CD4-positive, alpha-beta memory T cell (primary cell): ENCODE measurements at regions not wholly inside any gene's neighbourhood (a gene's known extent, or its start where the extent isn't known, plus 50 kb on each side); places are given as distances from the start of the nearest gene placed in this dataset.

Source experiments
- CTCF ChIA-PET: fragments of 350-600 bp; sonication (Branson Sonifier 250); formaldehyde crosslinking; loops from one replicate; lab custom pipeline; 2021; ENCODE audit warnings: inconsistent platforms; ENCODE audit not compliant: partially characterized antibody; lab: Charles Lee
- POLR2A ChIA-PET: fragments of 350-600 bp; sonication (Branson Sonifier 250); formaldehyde crosslinking; loops from one replicate; lab custom pipeline; 2021; ENCODE audit not compliant: partially characterized antibody; lab: Charles Lee
- DNase-seq, 5 donors: peaks; one replicate each; pipeline versions ENCODE4 v3.0.0 to v3.0.0-alpha.2; 2020 to 2022; ENCODE audit warnings: mixed read lengths in 1 of 5
- H3K27ac ChIP-seq: one replicate; pipeline ENCODE4 v1.7.0; 2013; ENCODE audit warnings: low read depth, low read length
- H3K27me3 ChIP-seq: 2 replicates; pipeline ENCODE4 v1.7.0; 2013; ENCODE audit warnings: mild to moderate bottlenecking, low read length, moderate library complexity; ENCODE audit not compliant: insufficient read depth
- H3K36me3 ChIP-seq: 2 replicates; pipeline ENCODE4 v1.7.0; 2013; ENCODE audit warnings: mild to moderate bottlenecking, low read length, moderate library complexity; ENCODE audit not compliant: insufficient read depth
- H3K4me1 ChIP-seq: 2 replicates; pipeline ENCODE4 v1.7.0; 2013; ENCODE audit warnings: mild to moderate bottlenecking, low read length, moderate library complexity; ENCODE audit not compliant: insufficient read depth
- H3K4me3 ChIP-seq, 2 donors: one replicate each; pipeline ENCODE4 v1.7.0; 2013; ENCODE audit warnings: low read length in 2 of 2, mild to moderate bottlenecking in 1 of 2
- H3K9me3 ChIP-seq, 2 donors: one replicate each; pipeline ENCODE4 v1.7.0; 2013; ENCODE audit warnings: low read length in 2 of 2, control low read depth in 1 of 2; ENCODE audit not compliant: control insufficient read depth in 1 of 2
- H3K27ac Mint-ChIP-seq, 7 donors: one replicate each; pipeline ENCODE4 v1.8.0; 2020 to 2021; ENCODE audit warnings: mixed read lengths in 7 of 7, mild to moderate bottlenecking in 6 of 7, inconsistent platforms in 3 of 7, moderate library complexity in 3 of 7
- H3K27me3 Mint-ChIP-seq, 2 donors: one replicate each; pipeline ENCODE4 v1.8.0; 2020 to 2021; ENCODE audit warnings: mixed read lengths in 2 of 2
- H3K36me3 Mint-ChIP-seq, 2 donors: one replicate each; pipeline ENCODE4 v1.8.0; 2020 to 2021; ENCODE audit warnings: mixed read lengths in 2 of 2, inconsistent platforms in 1 of 2, mild to moderate bottlenecking in 1 of 2
- H3K4me1 Mint-ChIP-seq, 4 donors: one replicate each; pipeline ENCODE4 v1.8.0; 2020 to 2021; ENCODE audit warnings: mixed read lengths in 4 of 4, mild to moderate bottlenecking in 1 of 4
- H3K4me3 Mint-ChIP-seq, 8 donors: one replicate each; pipeline ENCODE4 v1.8.0; 2020 to 2021; ENCODE audit warnings: mixed read lengths in 8 of 8, mild to moderate bottlenecking in 7 of 8, moderate library complexity in 6 of 8, inconsistent platforms in 3 of 8
- H3K9me3 Mint-ChIP-seq, 8 donors: one replicate each; pipeline ENCODE4 v1.8.0; 2020 to 2021; ENCODE audit warnings: mixed read lengths in 8 of 8, mild to moderate bottlenecking in 5 of 8, inconsistent platforms in 3 of 8, moderate library complexity in 1 of 8
- intact Hi-C: fragments of 100-400 bp; cut with micrococcal nuclease; formaldehyde crosslinking; loops from one replicate; pipeline ENCODE4 v1.15.1; 2023

DNA sequence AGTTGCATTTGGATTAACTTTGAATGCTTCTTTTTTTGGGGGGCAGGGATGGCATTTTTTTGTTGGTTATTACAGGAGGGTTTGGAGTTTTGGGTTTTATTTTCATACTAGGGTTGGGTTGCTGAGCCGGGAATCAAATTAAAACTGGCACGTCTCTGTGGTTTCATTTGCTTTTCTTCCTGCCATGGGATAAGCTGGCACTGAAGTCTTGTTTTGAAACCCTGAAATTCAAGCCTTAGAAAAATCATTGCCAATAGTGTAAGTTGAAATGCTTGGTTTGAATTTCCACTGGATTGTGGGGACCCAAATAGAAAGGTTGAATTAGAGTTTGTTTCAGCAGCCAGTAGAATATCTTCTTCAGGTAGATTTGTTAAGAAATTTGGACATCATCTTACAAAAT lies 193.1 kb upstream of the DCBLD2 start:
- intact Hi-C loops = no loop called here
- no peak overlapping the region for H3K4me3 ChIP-seq
- CTCF ChIA-PET = no interaction called here

DNA sequence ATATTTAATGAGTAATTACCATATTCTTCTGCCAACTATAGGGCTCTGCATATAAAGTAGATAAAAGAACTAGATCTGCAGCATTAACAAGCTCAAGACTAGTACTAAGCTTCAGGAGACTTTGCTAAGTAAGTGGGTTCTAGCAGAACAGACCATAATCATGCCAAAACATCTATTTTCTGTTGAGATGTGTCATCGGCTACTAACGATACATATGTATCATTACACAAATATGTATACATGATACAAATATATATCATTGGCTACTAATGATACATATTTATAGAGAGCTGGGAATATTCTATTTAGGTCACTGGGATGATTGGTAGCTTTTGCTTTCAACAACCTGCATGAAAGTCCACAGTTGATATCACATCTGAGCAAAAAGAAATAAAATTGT lies 185.8 kb upstream of the DCBLD2 start:
- CTCF ChIA-PET = no interaction called here
- peaks cover 0 to 3% (median 0%) of the 10 kb centered on the region in 8 donors for H3K9me3 Mint-ChIP-seq

More for the DNA sequence above, 193.1 kb upstream of the DCBLD2 start:
- POLR2A ChIA-PET = no interaction called here
- H3K9me3 ChIP-seq = no peaks in the 10 kb centered on the region
- Mint-ChIP-seq H3K27me3 (no peaks in the 10 kb centered on the region), H3K4me1 (no peaks in the 10 kb centered on the region), H3K36me3 (no peaks in the 10 kb centered on the region), H3K4me3 (no peak overlapping the region), H3K9me3 (peaks cover 0 to 4% (median 0%) of the 10 kb centered on the region in 8 donors), H3K27ac (no peak overlapping the region)
- H3K27me3 ChIP-seq = no peaks in the 10 kb centered on the region
- H3K4me1 ChIP-seq = no peaks in the 10 kb centered on the region
- H3K36me3 ChIP-seq = no peaks in the 10 kb centered on the region
- no peak for DNase-seq
- no peak overlapping the region for H3K27ac ChIP-seq

GRCh38 chr3:99084826-99085225 lies 183.3 kb upstream of the DCBLD2 start:
- Mint-ChIP-seq H3K27me3 (no peaks in the 10 kb centered on the region), H3K4me3 (no peak overlapping the region), H3K9me3 (peaks cover 0 to 3% (median 0%) of the 10 kb centered on the region in 8 donors), H3K36me3 (no peaks in the 10 kb centered on the region), H3K4me1 (no peaks in the 10 kb centered on the region), H3K27ac (no peak overlapping the region)
- Histone ChIP-seq H3K27me3 (no peaks in the 10 kb centered on the region), H3K4me3 (no peak overlapping the region), H3K27ac (no peak overlapping the region), H3K4me1 (no peaks in the 10 kb centered on the region), H3K36me3 (no peaks in the 10 kb centered on the region), H3K9me3 (no peaks in the 10 kb centered on the region)
- CTCF ChIA-PET = no interaction called here
- no peak for DNase-seq
- POLR2A ChIA-PET = no interaction called here
- intact Hi-C loops = no loop called here

More for the DNA sequence above, 185.8 kb upstream of the DCBLD2 start:
- no peak overlapping the region for H3K4me3 Mint-ChIP-seq
- H3K4me3 ChIP-seq = no peak overlapping the region
- H3K27ac ChIP-seq = no peak overlapping the region
- no peaks in the 10 kb centered on the region for H3K36me3 Mint-ChIP-seq
- no peaks in the 10 kb centered on the region for H3K4me1 Mint-ChIP-seq
- POLR2A ChIA-PET = no interaction called here
- H3K27ac Mint-ChIP-seq = no peak overlapping the region
- intact Hi-C loops = no loop called here
- no peaks in the 10 kb centered on the region for H3K9me3 ChIP-seq
- H3K27me3 Mint-ChIP-seq = no peaks in the 10 kb centered on the region
- no peaks in the 10 kb centered on the region for H3K4me1 ChIP-seq
- H3K27me3 ChIP-seq = no peaks in the 10 kb centered on the region
- DNase-seq = no peak
- no peaks in the 10 kb centered on the region for H3K36me3 ChIP-seq

DNA sequence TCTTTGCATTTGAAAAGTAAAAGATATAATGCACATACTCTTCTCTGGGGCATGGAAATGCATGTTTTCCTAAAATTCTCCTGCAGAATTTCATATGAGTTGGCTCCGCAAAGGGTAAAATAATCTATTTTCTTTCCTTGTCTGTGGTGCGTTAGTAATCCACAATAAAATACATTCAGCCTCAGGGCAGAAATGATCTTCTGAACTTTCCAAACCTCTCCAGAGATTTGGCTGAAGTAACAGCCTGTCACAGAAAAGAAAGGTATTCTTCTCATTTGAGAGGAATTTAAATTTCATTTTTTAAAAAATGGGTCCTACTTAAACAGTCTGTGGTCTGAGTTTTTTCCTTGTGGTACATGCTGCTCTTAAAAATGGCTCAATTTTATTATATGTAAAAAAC lies 182.7 kb upstream of the DCBLD2 start:
- H3K4me1 ChIP-seq = no peaks in the 10 kb centered on the region
- CTCF ChIA-PET = no interaction called here
- Mint-ChIP-seq H3K27ac (no peak overlapping the region), H3K9me3 (peaks cover 0 to 3% (median 0%) of the 10 kb centered on the region in 8 donors), H3K4me3 (no peak overlapping the region), H3K27me3 (no peaks in the 10 kb centered on the region), H3K36me3 (no peaks in the 10 kb centered on the region), H3K4me1 (no peaks in the 10 kb centered on the region)
- no peaks in the 10 kb centered on the region for H3K36me3 ChIP-seq
- DNase-seq = no peak
- H3K27ac ChIP-seq = no peak overlapping the region
- no peak overlapping the region for H3K4me3 ChIP-seq
- intact Hi-C loops = no loop called here
- POLR2A ChIA-PET = no interaction called here
- no peaks in the 10 kb centered on the region for H3K9me3 ChIP-seq
- H3K27me3 ChIP-seq = no peaks in the 10 kb centered on the region

- no peaks in the 10 kb centered on the region for H3K4me1 Mint-ChIP-seq
- Histone ChIP-seq H3K4me3 (no peak overlapping the region), H3K27me3 (no peaks in the 10 kb centered on the region), H3K27ac (no peak overlapping the region), H3K36me3 (no peaks in the 10 kb centered on the region), H3K4me1 (no peaks in the 10 kb centered on the region), H3K9me3 (no peaks in the 10 kb centered on the region)
- no peaks in the 10 kb centered on the region for H3K27me3 Mint-ChIP-seq
- intact Hi-C loops = no loop called here
- ChIA-PET CTCF (no interaction called here), POLR2A (no interaction called here)
- no peaks in the 10 kb centered on the region for H3K36me3 Mint-ChIP-seq
- no peak overlapping the region for H3K4me3 Mint-ChIP-seq
- peaks cover 0 to 4% (median 0%) of the 10 kb centered on the region in 8 donors for H3K9me3 Mint-ChIP-seq
- DNase-seq = no peak
- no peak overlapping the region for H3K27ac Mint-ChIP-seq
Observed at GRCh38 chr3:99071096-99071495, 169.6 kb upstream of the DCBLD2 start.

DNA sequence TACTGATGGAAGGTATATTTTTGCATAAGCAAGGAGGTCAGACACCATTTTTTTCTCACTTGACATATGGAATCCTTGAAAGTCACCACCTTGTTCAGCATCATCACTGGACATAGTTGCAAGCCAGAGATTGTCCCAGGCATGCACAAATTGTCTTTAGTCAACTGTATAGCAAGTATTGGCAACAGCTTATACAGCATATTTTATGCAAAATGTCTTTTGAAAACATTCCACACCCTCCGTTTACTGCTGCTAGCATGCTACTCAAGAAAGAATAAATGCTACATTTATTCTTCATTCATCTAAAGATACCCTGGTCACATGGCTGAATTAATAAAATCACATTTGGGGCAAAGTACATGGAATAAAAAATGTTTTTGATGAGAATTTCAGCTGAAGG lies 168.5 kb upstream of the DCBLD2 start:
- Mint-ChIP-seq H3K27ac (no peak overlapping the region), H3K27me3 (no peaks in the 10 kb centered on the region), H3K4me1 (no peaks in the 10 kb centered on the region), H3K9me3 (peaks cover 0 to 6% (median 3%) of the 10 kb centered on the region in 8 donors), H3K36me3 (no peaks in the 10 kb centered on the region), H3K4me3 (no peak overlapping the region)
- Histone ChIP-seq H3K4me3 (no peak overlapping the region), H3K36me3 (no peaks in the 10 kb centered on the region), H3K27ac (no peak overlapping the region), H3K9me3 (no peaks in the 10 kb centered on the region), H3K27me3 (no peaks in the 10 kb centered on the region), H3K4me1 (no peaks in the 10 kb centered on the region)
- ChIA-PET CTCF (no interaction called here), POLR2A (no interaction called here)
- intact Hi-C loops = no loop called here
- DNase-seq = no peak

DNA sequence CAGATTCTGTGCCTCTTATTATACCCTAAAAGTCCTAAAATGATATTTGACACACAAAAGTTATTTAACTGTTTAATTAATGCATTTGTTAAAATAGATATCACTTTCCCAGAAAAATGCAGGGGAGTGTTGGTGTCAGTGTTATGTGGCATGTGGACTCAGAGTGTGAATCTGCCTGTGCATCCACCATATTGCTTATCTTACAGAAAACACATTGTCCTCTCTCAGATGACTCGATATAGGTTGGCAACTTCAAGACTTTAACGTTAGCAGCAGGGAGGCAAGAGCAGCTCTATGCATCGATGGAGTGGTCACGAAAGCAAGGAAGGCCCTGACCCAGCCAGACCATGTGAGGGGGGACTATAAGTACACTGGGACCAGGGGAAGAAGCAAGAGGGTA lies 165.4 kb upstream of the DCBLD2 start:
- Mint-ChIP-seq H3K27ac (no peak overlapping the region), H3K4me1 (no peaks in the 10 kb centered on the region), H3K4me3 (no peak overlapping the region), H3K9me3 (peaks cover 0 to 6% (median 1%) of the 10 kb centered on the region in 8 donors), H3K27me3 (no peaks in the 10 kb centered on the region), H3K36me3 (no peaks in the 10 kb centered on the region)
- no peak for DNase-seq
- intact Hi-C loops = no loop called here
- Histone ChIP-seq H3K27me3 (no peaks in the 10 kb centered on the region), H3K4me3 (no peak overlapping the region), H3K36me3 (no peaks in the 10 kb centered on the region), H3K27ac (no peak overlapping the region), H3K4me1 (no peaks in the 10 kb centered on the region), H3K9me3 (no peaks in the 10 kb centered on the region)
- CTCF ChIA-PET = no interaction called here
- POLR2A ChIA-PET = no interaction called here

DNA sequence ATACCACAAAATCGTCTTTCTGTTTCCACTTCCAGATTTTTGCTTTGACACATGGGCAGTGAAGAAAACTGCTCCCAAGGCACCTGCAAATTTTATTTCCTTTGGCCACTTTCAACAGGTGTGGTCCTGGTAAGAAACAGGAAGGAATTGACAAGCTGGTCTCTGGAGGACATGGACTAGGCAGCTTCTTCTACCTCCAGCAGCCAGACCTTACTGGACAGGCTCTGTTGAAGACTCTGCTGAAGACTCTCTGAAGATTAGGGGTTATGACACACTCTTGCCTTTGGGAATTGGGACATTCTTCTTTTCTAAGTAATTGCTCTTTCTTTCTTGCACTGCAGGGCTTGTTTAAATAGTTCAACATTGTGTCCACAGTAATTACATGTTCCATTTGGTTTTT lies 147.7 kb upstream of the DCBLD2 start:
- no peak overlapping the region for H3K4me3 ChIP-seq
- no peaks in the 10 kb centered on the region for H3K36me3 ChIP-seq
- no peaks in the 10 kb centered on the region for H3K27me3 Mint-ChIP-seq
- no peaks in the 10 kb centered on the region for H3K9me3 ChIP-seq
- H3K27ac Mint-ChIP-seq = no peak overlapping the region
- no peak overlapping the region for H3K4me3 Mint-ChIP-seq
- no peaks in the 10 kb centered on the region for H3K4me1 Mint-ChIP-seq
- DNase-seq = no peak
- no peaks in the 10 kb centered on the region for H3K27me3 ChIP-seq
- H3K36me3 Mint-ChIP-seq = no peaks in the 10 kb centered on the region
- intact Hi-C loops = no loop called here
- CTCF ChIA-PET = no interaction called here
- POLR2A ChIA-PET = no interaction called here
- H3K9me3 Mint-ChIP-seq = peaks cover 0 to 4% (median 0%) of the 10 kb centered on the region in 8 donors
- no peak overlapping the region for H3K27ac ChIP-seq
- no peaks in the 10 kb centered on the region for H3K4me1 ChIP-seq
